IMR-90 (cell line): ENCODE measurements at regions not wholly inside any gene's neighbourhood (a gene's known extent, or its start where the extent isn't known, plus 50 kb on each side); places are given as distances from the start of the nearest gene placed in this dataset.

Source experiments
- ATAC-seq: fragments of 200-7000 bp; cut with Tn5 transposase; 2 replicates; pipeline ENCODE4 v1.9.1; 2020; ENCODE audit warnings: low read depth, mild to moderate bottlenecking, moderate library complexity
- BruUV-seq: library from RNA; stranded (reverse); fragments of 400-500 nt; replicated peaks from 2 replicates; lab custom pipeline; 2021; lab: Mats Ljungman, UMichigan
- CTCF ChIA-PET: fragments of 300-600 bp; formaldehyde crosslinking; extraction: SDS; loops from one replicate; lab custom pipeline; 2021; ENCODE audit warnings: antibody characterized with exemption; lab: Yijun Ruan, JAX
- POLR2A ChIA-PET: fragments of 300-600 bp; sonication (Branson Sonifier 250); formaldehyde crosslinking; loops from one replicate; lab custom pipeline; 2022; ENCODE audit warnings: antibody characterized with exemption; ENCODE audit not compliant: unreplicated experiment; lab: Charles Lee
- DNase-seq: peaks from one replicate; pipeline ENCODE4 v3.0.0; 2013
- H2AFZ ChIP-seq: replicated peaks from 2 replicates; pipeline ENCODE3; 2013; ENCODE audit warnings: low read length, mild to moderate bottlenecking; ENCODE audit not compliant: poor library complexity
- H2AK5ac ChIP-seq: 2 replicates; pipeline ENCODE4 v1.6.1; 2013; ENCODE audit warnings: low read depth, low read length, inconsistent platforms
- H2AK9ac ChIP-seq: replicated peaks from 2 replicates; pipeline ENCODE3; 2013; ENCODE audit warnings: mild to moderate bottlenecking, low read depth, low read length, moderate library complexity; ENCODE audit not compliant: poor library complexity
- H2BK120ac ChIP-seq: 2 replicates; pipeline ENCODE4 v1.6.1; 2013; ENCODE audit warnings: low read depth, low read length, inconsistent platforms
- H2BK15ac ChIP-seq: 3 replicates; pipeline ENCODE4 v1.6.1; 2013; ENCODE audit warnings: low read depth, low read length, inconsistent platforms
- H2BK20ac ChIP-seq: 2 replicates; pipeline ENCODE4 v1.6.1; 2013; ENCODE audit warnings: low read depth, mild to moderate bottlenecking, inconsistent platforms, low read length, moderate library complexity
- H2BK5ac ChIP-seq: 2 replicates; pipeline ENCODE4 v1.6.1; 2013; ENCODE audit warnings: mild to moderate bottlenecking, low read depth, low read length, inconsistent platforms; ENCODE audit not compliant: poor library complexity, severe bottlenecking
- H3K14ac ChIP-seq: replicated peaks from 2 replicates; pipeline ENCODE4 v1.6.1; 2013; ENCODE audit warnings: low read depth, low read length, inconsistent platforms
- H3K18ac ChIP-seq: 2 replicates; pipeline ENCODE4 v1.6.1; 2013; ENCODE audit warnings: low read depth, low read length, control low read depth
- H3K23ac ChIP-seq: 2 replicates; pipeline ENCODE4 v1.6.1; 2013; ENCODE audit warnings: low read depth, low read length, inconsistent platforms
- H3K27ac ChIP-seq: 2 replicates; pipeline ENCODE4 v1.5.1; 2013; ENCODE audit warnings: mild to moderate bottlenecking, control low read depth, low read length; ENCODE audit not compliant: insufficient read depth
- H3K27me3 ChIP-seq: 2 replicates; pipeline ENCODE4 v1.6.1; 2013; ENCODE audit warnings: low read length; ENCODE audit not compliant: control insufficient read depth, insufficient read depth
- H3K36me3 ChIP-seq: 2 replicates; pipeline ENCODE4 v1.6.1; 2013; ENCODE audit warnings: low read length, mixed read lengths; ENCODE audit not compliant: control insufficient read depth, insufficient read depth
- H3K4ac ChIP-seq: 2 replicates; pipeline ENCODE4 v1.6.1; 2013; ENCODE audit warnings: low read depth, low read length, inconsistent platforms
- H3K4me1 ChIP-seq: 2 replicates; pipeline ENCODE4 v1.6.1; 2013; ENCODE audit warnings: low read length, mixed read lengths; ENCODE audit not compliant: control insufficient read depth, insufficient read depth
- H3K4me2 ChIP-seq: 2 replicates; pipeline ENCODE4 v1.6.1; 2013; ENCODE audit warnings: low read depth, mild to moderate bottlenecking, control low read depth, low read length, moderate library complexity
- H3K4me3 ChIP-seq: 2 replicates; pipeline ENCODE4 v1.5.1; 2013; ENCODE audit warnings: low read depth, mild to moderate bottlenecking, control low read depth, low read length, moderate library complexity; ENCODE audit not compliant: insufficient read depth
- H3K56ac ChIP-seq: 2 replicates; pipeline ENCODE4 v1.6.1; 2013; ENCODE audit warnings: low read length, inconsistent platforms; ENCODE audit not compliant: insufficient read depth; ENCODE audit errors: extremely low read depth
- H3K79me1 ChIP-seq, 2 experiments: 2 replicates each; pipeline ENCODE4 v1.6.1; 2013; ENCODE audit warnings: low read length in 2 of 2, inconsistent platforms in 1 of 2, low read depth in 1 of 2
- H3K9ac ChIP-seq: 2 replicates; pipeline ENCODE4 v1.6.1; 2013; ENCODE audit warnings: low read depth, low read length, control low read depth
- H3K9me1 ChIP-seq: 2 replicates; pipeline ENCODE4 v1.6.1; 2013; ENCODE audit warnings: low read length, inconsistent platforms; ENCODE audit not compliant: insufficient read depth
- H3K9me3 ChIP-seq: 2 replicates; pipeline ENCODE4 v1.6.1; 2013; ENCODE audit warnings: low read length; ENCODE audit not compliant: control insufficient read depth, insufficient read depth
- H4K20me1 ChIP-seq: 2 replicates; pipeline ENCODE4 v1.6.1; 2013; ENCODE audit warnings: low read length, inconsistent platforms; ENCODE audit not compliant: insufficient read depth
- H4K5ac ChIP-seq: 2 replicates; pipeline ENCODE4 v1.6.1; 2013; ENCODE audit warnings: mild to moderate bottlenecking, low read depth, low read length, control low read depth
- H4K8ac ChIP-seq, 2 experiments: 2 replicates each; pipeline ENCODE4 v1.6.1; 2013; ENCODE audit warnings: low read depth in 2 of 2, low read length in 2 of 2, control low read depth in 1 of 2, inconsistent platforms in 1 of 2
- H4K91ac ChIP-seq: 2 replicates; pipeline ENCODE4 v1.6.1; 2013; ENCODE audit warnings: low read depth, low read length, inconsistent platforms; ENCODE audit not compliant: insufficient read depth
- CEBPB ChIP-seq: IDR thresholded peaks from 2 replicates; pipeline ENCODE4 v1.6.1; 2012; ENCODE audit warnings: low read depth, low read length, improper control_type of control experiment
- CHD1 ChIP-seq: IDR thresholded peaks from 2 replicates; pipeline ENCODE4 v1.6.1; 2012; ENCODE audit warnings: low read depth, low read length, improper control_type of control experiment
- ELK1 ChIP-seq: fragments of 150-350 bp; IDR thresholded peaks from 2 replicates; pipeline ENCODE4 v1.6.1; 2016; ENCODE audit warnings: low read depth, mild to moderate bottlenecking, low read length, moderate library complexity, borderline replicate concordance
- FOS ChIP-seq: fragments of 150-350 bp; IDR thresholded peaks from 2 replicates; pipeline ENCODE4 v1.6.1; 2016; ENCODE audit warnings: low read depth, low read length
- MAFK ChIP-seq: IDR thresholded peaks from 2 replicates; pipeline ENCODE4 v1.6.1; 2012; ENCODE audit warnings: low read depth, low read length, improper control_type of control experiment
- MAZ ChIP-seq: IDR thresholded peaks from 2 replicates; pipeline ENCODE4 v1.6.1; 2012; ENCODE audit warnings: low read depth, mild to moderate bottlenecking, low read length, improper control_type of control experiment, moderate library complexity, borderline replicate concordance
- MXI1 ChIP-seq: IDR thresholded peaks from 2 replicates; pipeline ENCODE4 v1.6.1; 2012; ENCODE audit warnings: low read depth, mild to moderate bottlenecking, low read length, moderate library complexity, borderline replicate concordance
- NFE2L2 ChIP-seq: fragments of 150-350 bp; IDR thresholded peaks from 2 replicates; pipeline ENCODE4 v1.6.1; 2016; ENCODE audit warnings: low read depth, mild to moderate bottlenecking, low read length
- POLR2A ChIP-seq: IDR thresholded peaks from 2 replicates; pipeline ENCODE4 v1.6.1; 2012; ENCODE audit warnings: mild to moderate bottlenecking, low read depth, low read length
- RAD21 ChIP-seq: IDR thresholded peaks from 2 replicates; pipeline ENCODE4 v1.6.1; 2012; ENCODE audit warnings: low read length, improper control_type of control experiment
- RCOR1 ChIP-seq: IDR thresholded peaks from 2 replicates; pipeline ENCODE4 v1.6.1; 2012; ENCODE audit warnings: mild to moderate bottlenecking, low read length, improper control_type of control experiment; ENCODE audit not compliant: insufficient replicate concordance
- RFX5 ChIP-seq: IDR thresholded peaks from 2 replicates; pipeline ENCODE4 v1.8.0; 2012; ENCODE audit warnings: low read depth, mild to moderate bottlenecking, low read length, moderate library complexity
- SMC3 ChIP-seq: fragments of 150-350 bp; IDR thresholded peaks from 2 replicates; pipeline ENCODE4 v1.6.1; 2016; ENCODE audit warnings: low read depth, mild to moderate bottlenecking, antibody characterized with exemption, low read length, moderate library complexity
- USF2 ChIP-seq: fragments of 150-350 bp; IDR thresholded peaks from 2 replicates; pipeline ENCODE4 v1.6.1; 2017; ENCODE audit warnings: mild to moderate bottlenecking, antibody characterized with exemption, low read length, low read depth
- WGBS, 2 experiments: methylation state at CpG; one replicate each; pipeline versions ENCODE4 v1.1.5 to v1.1.7; 2013; ENCODE audit warnings: missing lambda C conversion rate in 2 of 2; ENCODE audit not compliant: insufficient read length in 1 of 2; ENCODE audit errors: extremely low coverage in 2 of 2; 5-methylcytosine and 5-hydroxymethylcytosine counted together
- dilution Hi-C: fragments of 300-500 bp; cut with HindIII; formaldehyde crosslinking; loops from one replicate; pipeline ENCODE4 v1.14.3; 2018; ENCODE audit warnings: low sequenced_read_pairs; ENCODE audit not compliant: unreplicated experiment
- in situ Hi-C: fragments of 300-500 bp; cut with MboI; formaldehyde crosslinking; loops from 3 replicates; pipeline ENCODE4 v1.14.3; 2019; ENCODE audit warnings: low sequenced_read_pairs, inconsistent platforms, mixed read lengths
- intact Hi-C: fragments of 100-400 bp; cut with micrococcal nuclease; formaldehyde crosslinking; loops from 2 replicates; pipeline ENCODE4 v1.10.0; 2022

- Histone ChIP-seq H3K18ac (no peak overlapping the region), H3K27me3 (peaks cover 3% of the 10 kb centered on the region; the same call in 1 of the 2 replicates), H2BK5ac (no peak overlapping the region), H2BK20ac (no peak overlapping the region), H3K56ac (no peak overlapping the region), H3K36me3 (no peaks in the 10 kb centered on the region), H4K91ac (no peak overlapping the region), H3K14ac (no peak overlapping the region), H4K20me1 (no peaks in the 10 kb centered on the region), H2AFZ (no peak overlapping the region), H2BK120ac (no peak overlapping the region), H3K9ac (no peak overlapping the region), H3K4me1 (no peaks in the 10 kb centered on the region), H3K79me1 (no peaks in the 10 kb centered on the region), H4K8ac (no peak overlapping the region), H3K4me2 (no peak overlapping the region), H2AK9ac (no peak overlapping the region), H4K5ac (no peak overlapping the region), H3K27ac (no peak overlapping the region), H2BK15ac (no peak overlapping the region), H3K23ac (no peak overlapping the region), H3K9me1 (no peaks in the 10 kb centered on the region), H2AK5ac (no peak overlapping the region), H3K4ac (no peak overlapping the region), H3K9me3 (no peaks in the 10 kb centered on the region), H3K4me3 (no peak overlapping the region)
- CTCF ChIA-PET, result no interaction called here
- TF ChIP-seq RCOR1 (no peak), RAD21 (no peak), USF2 (no peak), RFX5 (no peak), MAZ (no peak), NFE2L2 (no peak), MAFK (no peak), CEBPB (no peak), POLR2A (no peak), SMC3 (no peak), ELK1 (no peak), FOS (no peak), CHD1 (no peak), MXI1 (no peak)
- POLR2A ChIA-PET, result no interaction called here
- in situ Hi-C loops, result no loop called here
- WGBS, 2 experiments, result 10% methylated on average over 2 of the region's 5 CpGs; no CpG with 5 or more reads in 1 of the 2 experiments
- intact Hi-C loops, result no loop called here
- no TSS peak for BruUV-seq
- DNase-seq (no peak), ATAC-seq (no peak)
- dilution Hi-C loops, result no loop called here
Measured at GRCh38 chr18:35851286-35851970, 121.1 kb upstream of the RMP24 start.
